HEK293T (cell line): ENCODE measurements at regions not wholly inside any gene's neighbourhood (a gene's known extent, or its start where the extent isn't known, plus 50 kb on each side); places are given as distances from the start of the nearest gene placed in this dataset.

Experiments
- CTCF ChIA-PET: fragments of 350-600 bp; formaldehyde crosslinking; extraction: SDS; loops from one replicate; lab custom pipeline; 2021; ENCODE audit warnings: antibody characterized with exemption, inconsistent platforms; lab: Yijun Ruan, JAX
- POLR2A ChIA-PET: fragments of 350-600 bp; formaldehyde crosslinking; extraction: SDS; loops from one replicate; lab custom pipeline; 2020; ENCODE audit warnings: antibody characterized with exemption, inconsistent platforms; lab: Yijun Ruan, JAX
- DNase-seq: peaks from one replicate; pipeline ENCODE4 v3.0.0; 2012; ENCODE audit warnings: mixed read lengths; ENCODE audit errors: extremely low spot score
- ARNT ChIP-seq: fragments of 450-650 bp; IDR thresholded peaks from 2 replicates; pipeline ENCODE4 v1.6.1; 2017; ENCODE audit warnings: mild to moderate bottlenecking
- BHLHE40 ChIP-seq: fragments of 450-650 bp; IDR thresholded peaks from 2 replicates; pipeline ENCODE4 v1.6.1; 2016; ENCODE audit warnings: mild to moderate bottlenecking, moderate library complexity, borderline replicate concordance
- CTBP1 ChIP-seq: fragments of 450-650 bp; IDR thresholded peaks from 2 replicates; pipeline ENCODE4 v1.6.1; 2016; ENCODE audit warnings: borderline replicate concordance
- ELF4 ChIP-seq: fragments of 450-650 bp; IDR thresholded peaks from 2 replicates; pipeline ENCODE4 v1.6.1; 2017; ENCODE audit warnings: antibody characterized with exemption
- FOXA1 ChIP-seq: fragments of 450-650 bp; IDR thresholded peaks from 2 replicates; pipeline ENCODE4 v1.6.1; 2016; ENCODE audit warnings: mild to moderate bottlenecking
- FOXK2 ChIP-seq: fragments of 450-650 bp; IDR thresholded peaks from 2 replicates; pipeline ENCODE4 v1.6.1; 2016; ENCODE audit warnings: mild to moderate bottlenecking
- FOXM1 ChIP-seq: fragments of 450-650 bp; IDR thresholded peaks from 2 replicates; pipeline ENCODE4 v1.6.1; 2017; ENCODE audit warnings: mild to moderate bottlenecking, borderline replicate concordance
- HDGF ChIP-seq: fragments of 450-650 bp; IDR thresholded peaks from 2 replicates; pipeline ENCODE4 v1.6.1; 2017; ENCODE audit warnings: antibody characterized with exemption, borderline replicate concordance
- L3MBTL2 ChIP-seq: fragments of 450-650 bp; conservative IDR thresholded peaks from 2 replicates; pipeline ENCODE4 v1.6.1; 2016; ENCODE audit warnings: mild to moderate bottlenecking
- LEF1 ChIP-seq: fragments of 450-650 bp; IDR thresholded peaks from 2 replicates; pipeline ENCODE4 v1.6.1; 2017; ENCODE audit warnings: mild to moderate bottlenecking, borderline replicate concordance
- NFRKB ChIP-seq: fragments of 450-650 bp; IDR thresholded peaks from 2 replicates; pipeline ENCODE4 v1.6.1; 2016; ENCODE audit warnings: mild to moderate bottlenecking, moderate library complexity
- PKNOX1 ChIP-seq: fragments of 450-650 bp; IDR thresholded peaks from 2 replicates; pipeline ENCODE4 v1.6.1; 2016
- SP1 ChIP-seq: fragments of 450-650 bp; IDR thresholded peaks from 2 replicates; pipeline ENCODE4 v1.6.1; 2017
- SUZ12 ChIP-seq: fragments of 450-650 bp; IDR thresholded peaks from 2 replicates; pipeline ENCODE4 v1.6.1; 2016; ENCODE audit warnings: mild to moderate bottlenecking
- TARDBP ChIP-seq: fragments of 450-650 bp; IDR thresholded peaks from 2 replicates; pipeline ENCODE4 v1.6.1; 2016
- ZNF384 ChIP-seq: fragments of 450-650 bp; IDR thresholded peaks from 2 replicates; pipeline ENCODE4 v1.6.1; 2016

- POLR2A ChIA-PET, result no interaction called here
- TF ChIP-seq CTBP1 (no peak), FOXK2 (no peak), SP1 (no peak), FOXM1 (no peak), ELF4 (no peak), TARDBP (no peak), L3MBTL2 (no peak), ARNT (no peak), LEF1 (no peak), FOXA1 (no peak), HDGF (no peak), PKNOX1 (no peak), ZNF384 (no peak), NFRKB (no peak), SUZ12 (no peak), BHLHE40 (no peak)
- CTCF ChIA-PET, result no interaction called here
- no peak for DNase-seq
These were observed 227.9 kb upstream of the ARGLU1 start for GRCh38 chr13:106795847-106796246.

- DNase-seq, result no peak
- TF ChIP-seq CTBP1, result no peak
- no peak for TF ChIP-seq PKNOX1
- TF ChIP-seq TARDBP, result no peak
- TF ChIP-seq BHLHE40, result no peak
- TF ChIP-seq HDGF, result no peak
- no peak for TF ChIP-seq FOXA1
- POLR2A ChIA-PET, result no interaction called here
- CTCF ChIA-PET, result no interaction called here
These were observed 226.2 kb upstream of the ARGLU1 start for GRCh38 chr13:106794117-106794516.

GRCh38 chr13:106789911-106790310 lies 222.0 kb upstream of the ARGLU1 start:
- ChIA-PET POLR2A (no interaction called here), CTCF (no interaction called here)
- no peak for TF ChIP-seq L3MBTL2
- no peak for TF ChIP-seq BHLHE40
- TF ChIP-seq ZNF384, result no peak
- TF ChIP-seq SP1, result no peak
- TF ChIP-seq CTBP1, result no peak
- no peak for TF ChIP-seq ELF4
- no peak for TF ChIP-seq FOXA1
- no peak for TF ChIP-seq NFRKB
- no peak for TF ChIP-seq FOXK2
- TF ChIP-seq HDGF, result no peak
- no peak for DNase-seq

- no peak for TF ChIP-seq FOXK2
- no peak for TF ChIP-seq SP1
- TF ChIP-seq SUZ12, result no peak
- no peak for TF ChIP-seq NFRKB
- no peak for DNase-seq
- POLR2A ChIA-PET, result no interaction called here
- CTCF ChIA-PET, result no interaction called here
These were observed 218.1 kb upstream of the ARGLU1 start for GRCh38 chr13:106786006-106786563.

GRCh38 chr13:106774621-106775020 lies 206.7 kb upstream of the ARGLU1 start:
- no peak for TF ChIP-seq L3MBTL2
- no peak for TF ChIP-seq NFRKB
- no peak for TF ChIP-seq LEF1
- no peak for TF ChIP-seq BHLHE40
- no peak for TF ChIP-seq TARDBP
- no peak for TF ChIP-seq FOXM1
- TF ChIP-seq PKNOX1, result no peak
- TF ChIP-seq FOXA1, result no peak
- TF ChIP-seq ELF4, result no peak
- TF ChIP-seq ARNT, result no peak
- no peak for TF ChIP-seq SUZ12
- no peak for TF ChIP-seq CTBP1
- TF ChIP-seq ZNF384, result no peak
- TF ChIP-seq HDGF, result no peak
- no peak for TF ChIP-seq FOXK2
- no peak for TF ChIP-seq SP1
- POLR2A ChIA-PET, result no interaction called here
- CTCF ChIA-PET, result no interaction called here
- no peak for DNase-seq

- ChIA-PET CTCF (no interaction called here), POLR2A (no interaction called here)
- no peak for DNase-seq
- TF ChIP-seq PKNOX1, result no peak
- no peak for TF ChIP-seq FOXM1
- TF ChIP-seq L3MBTL2, result no peak
- no peak for TF ChIP-seq SUZ12
- TF ChIP-seq LEF1, result no peak
- no peak for TF ChIP-seq BHLHE40
- no peak for TF ChIP-seq ZNF384
- no peak for TF ChIP-seq ARNT
- TF ChIP-seq SP1, result no peak
- no peak for TF ChIP-seq FOXK2
- TF ChIP-seq CTBP1, result no peak
- TF ChIP-seq HDGF, result no peak
- no peak for TF ChIP-seq TARDBP
- TF ChIP-seq FOXA1, result no peak
- TF ChIP-seq NFRKB, result no peak
- TF ChIP-seq ELF4, result no peak
These were observed 204.2 kb upstream of the ARGLU1 start for GRCh38 chr13:106772006-106772601.
